HG03378 (cell line): ENCODE measurements at regions not wholly inside any gene's neighbourhood (a gene's known extent, or its start where the extent isn't known, plus 50 kb on each side); places are given as distances from the start of the nearest gene placed in this dataset.

Experiments used
- ATAC-seq: cut with Tn5 transposase; IDR thresholded peaks from one replicate; pipeline ENCODE4 v1.9.1; 2021; ENCODE audit warnings: mild to moderate bottlenecking, moderate library complexity; ENCODE audit not compliant: unreplicated experiment

GRCh38 chr12:89909753-89910152, 201.1 kb upstream of the ATP2B1 start:
- ATAC-seq: no peak

GRCh38 chr12:89907659-89908058, 199.0 kb upstream of the ATP2B1 start:
- ATAC-seq: no peak

GRCh38 chr12:89906824-89907223, 198.2 kb upstream of the ATP2B1 start:
- no peak for ATAC-seq

- ATAC-seq: no peak
Measured at GRCh38 chr12:89906178-89906577, 197.5 kb upstream of the ATP2B1 start.

GRCh38 chr12:89901906-89902642, 193.4 kb upstream of the ATP2B1 start:
- no peak for ATAC-seq

- no peak for ATAC-seq
Measured at GRCh38 chr12:89901319-89901718, 192.7 kb upstream of the ATP2B1 start.

GRCh38 chr12:89899651-89900050, 191.0 kb upstream of the ATP2B1 start:
- no peak for ATAC-seq

GRCh38 chr12:89895591-89895990, 187.0 kb upstream of the ATP2B1 start:
- ATAC-seq: no peak

- ATAC-seq: no peak
Measured at GRCh38 chr12:89895101-89895500, 186.5 kb upstream of the ATP2B1 start.

- no peak for ATAC-seq
Measured at GRCh38 chr12:89893972-89894706, 185.5 kb upstream of the ATP2B1 start.

- ATAC-seq: no peak
Measured at GRCh38 chr12:89892436-89892835, 183.8 kb upstream of the ATP2B1 start.

GRCh38 chr12:89891933-89892332, 183.3 kb upstream of the ATP2B1 start:
- ATAC-seq: no peak

GRCh38 chr12:89890161-89890560, 181.5 kb upstream of the ATP2B1 start:
- ATAC-seq: no peak

GRCh38 chr12:89889062-89889461, 180.4 kb upstream of the ATP2B1 start:
- ATAC-seq: no peak

- no peak for ATAC-seq
Measured at GRCh38 chr12:89884952-89885351, 176.3 kb upstream of the ATP2B1 start.

- no peak for ATAC-seq
Measured at GRCh38 chr12:89884416-89884898, 175.8 kb upstream of the ATP2B1 start.

- ATAC-seq: no peak
Measured at GRCh38 chr12:89883630-89884389, 175.2 kb upstream of the ATP2B1 start.

- ATAC-seq: peak; percentile 18
Measured at GRCh38 chr12:89882792-89883191, 174.2 kb upstream of the ATP2B1 start.

- peak; percentile 41 for ATAC-seq
Measured at GRCh38 chr12:89882050-89882449, 173.4 kb upstream of the ATP2B1 start.

GRCh38 chr12:89880690-89881350, 172.2 kb upstream of the ATP2B1 start:
- ATAC-seq: peak; percentile 87

GRCh38 chr12:89879766-89880165, 171.1 kb upstream of the ATP2B1 start:
- ATAC-seq: no peak
